ENCODE measurements at regions not wholly inside any gene's neighbourhood (a gene's known extent, or its start where the extent isn't known, plus 50 kb on each side); places are given as distances from the start of the nearest gene placed in this dataset.
"Not testable (repeated sequence)": the region's sequence is repeated elsewhere in the genome, so short reads cannot be mapped to it uniquely, and the experiment has no call there.

- no peak for DNase-seq (ENCODE audit: low read depth)
- no peaks in the 10 kb centered on the region for H3K9me3 ChIP-seq (ENCODE audit: control insufficient read depth, low read length)
- no peaks in the 10 kb centered on the region for H3K4me1 ChIP-seq (ENCODE audit: control insufficient read depth, insufficient read depth, low read length)
- H3K36me3 ChIP-seq (ENCODE audit: control insufficient read depth, insufficient read depth, low read length, severe bottlenecking): no peaks in the 10 kb centered on the region
- H3K4me3 ChIP-seq (ENCODE audit: low read length): no peak overlapping the region
- H3K27me3 ChIP-seq (replicated peaks; ENCODE audit: control insufficient read depth, insufficient read depth, low read length): no peaks in the 10 kb centered on the region
- no peak overlapping the region for H3K9ac ChIP-seq (ENCODE audit: low read length)
These were observed 1394.2 kb upstream of the ATXN8OS start for GRCh38 chr13:68713394-68713793.

- DNase-seq (ENCODE audit: low read depth): no peak
- H3K9ac ChIP-seq (ENCODE audit: low read length): no peak overlapping the region
- no peaks in the 10 kb centered on the region for H3K4me1 ChIP-seq (ENCODE audit: control insufficient read depth, insufficient read depth, low read length)
- no peaks in the 10 kb centered on the region for H3K27me3 ChIP-seq (replicated peaks; ENCODE audit: control insufficient read depth, insufficient read depth, low read length)
- H3K9me3 ChIP-seq (ENCODE audit: control insufficient read depth, low read length): peaks cover 5% of the 10 kb centered on the region
- H3K4me3 ChIP-seq (ENCODE audit: low read length): no peak overlapping the region
- no peaks in the 10 kb centered on the region for H3K36me3 ChIP-seq (ENCODE audit: control insufficient read depth, insufficient read depth, low read length, severe bottlenecking)
These were observed 1399.2 kb upstream of the ATXN8OS start for GRCh38 chr13:68708336-68708908.

GRCh38 chr13:68706044-68706443 lies 1401.6 kb upstream of the ATXN8OS start:
- not testable (repeated sequence) for H3K4me3 ChIP-seq (ENCODE audit: low read length); DNase-seq (ENCODE audit: low read depth); H3K9me3 ChIP-seq (ENCODE audit: control insufficient read depth, low read length); H3K27me3 ChIP-seq (replicated peaks; ENCODE audit: control insufficient read depth, insufficient read depth, low read length); H3K9ac ChIP-seq (ENCODE audit: low read length); H3K36me3 ChIP-seq (ENCODE audit: control insufficient read depth, insufficient read depth, low read length, severe bottlenecking); H3K4me1 ChIP-seq (ENCODE audit: control insufficient read depth, insufficient read depth, low read length)

- Histone ChIP-seq H3K4me3 (ENCODE audit: low read length) (no peak overlapping the region), H3K9me3 (ENCODE audit: control insufficient read depth, low read length) (peaks cover 3% of the 10 kb centered on the region), H3K27me3 (replicated peaks; ENCODE audit: control insufficient read depth, insufficient read depth, low read length) (no peaks in the 10 kb centered on the region), H3K36me3 (ENCODE audit: control insufficient read depth, insufficient read depth, low read length, severe bottlenecking) (no peaks in the 10 kb centered on the region), H3K4me1 (ENCODE audit: control insufficient read depth, insufficient read depth, low read length) (no peaks in the 10 kb centered on the region), H3K9ac (ENCODE audit: low read length) (no peak overlapping the region)
- no peak for DNase-seq (ENCODE audit: low read depth)
These were observed 1410.1 kb upstream of the ATXN8OS start for GRCh38 chr13:68697551-68697950.

GRCh38 chr13:68696907-68697306 lies 1410.7 kb upstream of the ATXN8OS start:
- Histone ChIP-seq H3K36me3 (ENCODE audit: control insufficient read depth, insufficient read depth, low read length, severe bottlenecking) (no peaks in the 10 kb centered on the region), H3K4me3 (ENCODE audit: low read length) (no peak overlapping the region), H3K9ac (ENCODE audit: low read length) (no peak overlapping the region), H3K27me3 (replicated peaks; ENCODE audit: control insufficient read depth, insufficient read depth, low read length) (no peaks in the 10 kb centered on the region), H3K9me3 (ENCODE audit: control insufficient read depth, low read length) (peaks cover 3% of the 10 kb centered on the region), H3K4me1 (ENCODE audit: control insufficient read depth, insufficient read depth, low read length) (no peaks in the 10 kb centered on the region)
- no peak for DNase-seq (ENCODE audit: low read depth)

DNA sequence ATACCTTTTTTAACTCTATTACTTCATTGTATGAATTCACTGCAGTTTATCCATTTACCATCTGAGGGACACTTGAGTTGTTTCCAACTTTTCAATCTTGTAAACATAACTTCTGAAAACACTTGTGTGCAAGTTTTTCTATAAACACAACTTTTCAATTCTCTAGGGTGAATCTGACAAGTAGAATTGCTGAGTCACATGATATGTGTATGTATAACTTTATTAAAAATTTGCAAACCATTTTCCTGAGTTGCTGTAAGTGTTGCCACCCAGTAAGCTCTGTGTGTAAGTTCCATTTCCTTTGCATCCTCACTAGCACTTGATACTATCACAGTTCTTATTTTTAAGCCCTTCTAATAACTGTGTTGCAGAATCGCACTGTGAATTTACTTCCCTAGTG lies 1415.6 kb upstream of the ATXN8OS start:
- Histone ChIP-seq H3K27me3 (replicated peaks; ENCODE audit: control insufficient read depth, insufficient read depth, low read length) (no peaks in the 10 kb centered on the region), H3K9me3 (ENCODE audit: control insufficient read depth, low read length) (no peaks in the 10 kb centered on the region), H3K4me3 (ENCODE audit: low read length) (no peak overlapping the region), H3K9ac (ENCODE audit: low read length) (no peak overlapping the region), H3K36me3 (ENCODE audit: control insufficient read depth, insufficient read depth, low read length, severe bottlenecking) (no peaks in the 10 kb centered on the region), H3K4me1 (ENCODE audit: control insufficient read depth, insufficient read depth, low read length) (no peaks in the 10 kb centered on the region)
- DNase-seq (ENCODE audit: low read depth): no peak

GRCh38 chr13:68690567-68690966 lies 1417.1 kb upstream of the ATXN8OS start:
- Histone ChIP-seq H3K4me3 (ENCODE audit: low read length) (no peak overlapping the region), H3K4me1 (ENCODE audit: control insufficient read depth, insufficient read depth, low read length) (no peaks in the 10 kb centered on the region)
- no peak for DNase-seq (ENCODE audit: low read depth)

DNA sequence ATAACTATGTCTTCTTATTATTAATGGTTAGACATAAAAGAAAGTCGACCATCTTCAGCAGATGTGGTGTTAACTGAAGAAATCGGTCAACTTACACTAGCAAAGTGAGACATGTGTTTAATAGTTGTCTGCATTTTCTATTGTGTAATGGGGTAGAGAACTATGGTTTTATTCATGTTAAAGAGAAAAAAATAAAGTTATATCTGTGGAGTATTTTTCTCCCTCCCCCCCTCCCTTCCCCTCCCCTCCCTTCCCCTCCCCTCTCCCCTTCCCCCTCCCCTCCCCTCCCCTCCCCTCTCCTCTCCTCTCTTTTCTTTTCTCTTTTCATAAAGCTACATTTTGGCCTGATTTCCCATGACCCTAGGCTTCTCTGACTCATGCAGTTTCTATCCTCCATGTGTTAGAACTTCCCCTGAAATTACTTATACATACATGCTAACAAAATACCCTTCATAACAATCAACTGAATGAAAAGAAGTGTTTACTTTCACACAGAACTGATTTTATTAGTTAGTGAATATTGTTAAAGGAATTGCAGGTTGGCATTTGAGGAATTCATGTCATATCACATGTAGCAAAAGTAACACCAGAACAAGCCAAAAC lies 1431.0 kb upstream of the ATXN8OS start:
- Histone ChIP-seq H3K27me3 (replicated peaks; ENCODE audit: control insufficient read depth, insufficient read depth, low read length) (no peaks in the 10 kb centered on the region), H3K4me1 (ENCODE audit: control insufficient read depth, insufficient read depth, low read length) (no peaks in the 10 kb centered on the region), H3K9ac (ENCODE audit: low read length) (no peak overlapping the region), H3K4me3 (ENCODE audit: low read length) (no peak overlapping the region), H3K9me3 (ENCODE audit: control insufficient read depth, low read length) (no peaks in the 10 kb centered on the region), H3K36me3 (ENCODE audit: control insufficient read depth, insufficient read depth, low read length, severe bottlenecking) (no peaks in the 10 kb centered on the region)
- no peak for DNase-seq (ENCODE audit: low read depth)

More at GRCh38 chr13:68690567-68690966, 1417.1 kb upstream of the ATXN8OS start:
- H3K27me3 ChIP-seq (replicated peaks; ENCODE audit: control insufficient read depth, insufficient read depth, low read length): no peaks in the 10 kb centered on the region
- no peaks in the 10 kb centered on the region for H3K36me3 ChIP-seq (ENCODE audit: control insufficient read depth, insufficient read depth, low read length, severe bottlenecking)
- no peak overlapping the region for H3K9ac ChIP-seq (ENCODE audit: low read length)
- no peaks in the 10 kb centered on the region for H3K9me3 ChIP-seq (ENCODE audit: control insufficient read depth, low read length)

DNA sequence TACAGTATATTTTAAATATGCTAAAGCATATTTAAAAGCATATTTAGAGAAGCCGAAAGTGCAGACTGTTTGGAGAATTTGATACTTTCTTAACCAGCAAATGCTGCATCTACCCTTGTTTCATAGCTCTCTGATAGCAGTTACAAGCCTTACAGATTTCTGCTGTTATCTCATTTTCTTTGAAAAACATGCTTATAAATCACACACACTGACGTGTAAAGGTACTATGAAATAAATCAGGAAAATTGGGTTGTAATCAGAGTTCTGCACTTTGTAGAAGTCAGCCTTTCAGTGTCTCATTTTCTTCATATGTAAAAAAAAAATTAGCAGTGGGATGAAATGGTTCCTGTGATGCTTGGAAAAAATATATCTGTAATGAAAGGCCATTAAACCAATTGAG lies 1432.4 kb upstream of the ATXN8OS start:
- Histone ChIP-seq H3K27me3 (replicated peaks; ENCODE audit: control insufficient read depth, insufficient read depth, low read length) (no peaks in the 10 kb centered on the region), H3K4me3 (ENCODE audit: low read length) (no peak overlapping the region), H3K9ac (ENCODE audit: low read length) (no peak overlapping the region), H3K9me3 (ENCODE audit: control insufficient read depth, low read length) (no peaks in the 10 kb centered on the region), H3K36me3 (ENCODE audit: control insufficient read depth, insufficient read depth, low read length, severe bottlenecking) (no peaks in the 10 kb centered on the region), H3K4me1 (ENCODE audit: control insufficient read depth, insufficient read depth, low read length) (no peaks in the 10 kb centered on the region)
- DNase-seq (ENCODE audit: low read depth): no peak

GRCh38 chr13:68667863-68668262 lies 1437.7 kb upstream of the PCDH9 start:
- no peaks in the 10 kb centered on the region for H3K36me3 ChIP-seq (ENCODE audit: control insufficient read depth, insufficient read depth, low read length, severe bottlenecking)
- no peak for DNase-seq (ENCODE audit: low read depth)
- H3K9ac ChIP-seq (ENCODE audit: low read length): no peak overlapping the region
- H3K4me1 ChIP-seq (ENCODE audit: control insufficient read depth, insufficient read depth, low read length): no peaks in the 10 kb centered on the region
- H3K27me3 ChIP-seq (replicated peaks; ENCODE audit: control insufficient read depth, insufficient read depth, low read length): no peaks in the 10 kb centered on the region
- H3K9me3 ChIP-seq (ENCODE audit: control insufficient read depth, low read length): no peaks in the 10 kb centered on the region
- no peak overlapping the region for H3K4me3 ChIP-seq (ENCODE audit: low read length)

- Histone ChIP-seq H3K4me3 (ENCODE audit: low read length) (no peak overlapping the region), H3K9me3 (ENCODE audit: control insufficient read depth, low read length) (no peaks in the 10 kb centered on the region), H3K9ac (ENCODE audit: low read length) (no peak overlapping the region), H3K4me1 (ENCODE audit: control insufficient read depth, insufficient read depth, low read length) (no peaks in the 10 kb centered on the region), H3K27me3 (replicated peaks; ENCODE audit: control insufficient read depth, insufficient read depth, low read length) (no peaks in the 10 kb centered on the region), H3K36me3 (ENCODE audit: control insufficient read depth, insufficient read depth, low read length, severe bottlenecking) (no peaks in the 10 kb centered on the region)
- DNase-seq (ENCODE audit: low read depth): no peak
These were observed 1436.8 kb upstream of the PCDH9 start for GRCh38 chr13:68666774-68667397.
